ENCODE measurements at regions not wholly inside any gene's neighbourhood (a gene's known extent, or its start where the extent isn't known, plus 50 kb on each side); places are given as distances from the start of the nearest gene placed in this dataset.

DNA sequence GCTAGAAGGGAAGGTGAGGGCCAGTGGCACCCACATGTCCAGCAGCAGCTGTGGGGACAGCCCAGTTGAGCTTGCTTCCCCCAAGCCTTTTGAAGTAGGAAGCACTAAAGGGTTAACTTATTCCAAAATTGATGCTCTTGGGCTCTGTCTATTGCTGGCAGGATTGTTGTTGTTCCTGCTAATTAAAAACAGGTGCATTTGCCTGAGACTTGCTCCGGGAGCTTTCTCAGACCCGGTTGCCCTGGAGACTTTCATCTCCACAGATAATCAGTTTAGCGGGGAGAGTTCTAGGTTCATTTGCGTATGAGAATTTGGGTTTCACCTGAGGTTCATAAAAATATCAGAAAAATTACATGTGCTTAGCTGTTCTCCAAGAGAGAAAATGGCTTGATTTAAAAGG, 277.3 kb downstream of the LRATD1 start:
- Histone ChIP-seq H3K36me3 (ENCODE audit: control insufficient read depth in 2 of 4, insufficient read depth in 4 of 4, low read length in 3 of 4) (no peaks in the 10 kb centered on the region), H3K9me3 (ENCODE audit: insufficient read depth in 2 of 2, low read depth in 1 of 2, low read length in 1 of 2) (no peaks in the 10 kb centered on the region), H2AK5ac (ENCODE audit: low read depth, low read length) (no peak overlapping the region), H4K5ac (ENCODE audit: insufficient read length, low read depth, low read length) (no peak overlapping the region), H3K23me2 (ENCODE audit: low read depth, low read length) (no peaks in the 10 kb centered on the region), H2BK15ac (ENCODE audit: low read length) (no peak overlapping the region), H4K20me1 (replicated peaks in 1 of 2; ENCODE audit: control insufficient read depth in 1 of 2, insufficient read depth in 2 of 2, low read length in 2 of 2) (no peaks in the 10 kb centered on the region), H2BK120ac (replicated peaks; ENCODE audit: low read depth, low read length) (no peak overlapping the region), H4K91ac (replicated peaks; ENCODE audit: insufficient read length, low read length) (no peak overlapping the region), H3K56ac (replicated peaks; ENCODE audit: insufficient read length, low read depth, low read length) (no peak overlapping the region), H3K14ac (ENCODE audit: insufficient read length) (no peak overlapping the region), H3K4me1 (replicated peaks in 1 of 4; ENCODE audit: control insufficient read depth in 3 of 4, insufficient read depth in 4 of 4, low read length in 3 of 4) (peaks cover 0 to 6% (median 3%) of the 10 kb centered on the region in 4 experiments; a peak in 6 of 7 replicates), H2BK5ac (ENCODE audit: low read depth, low read length) (no peak overlapping the region), H3K4me3 (ENCODE audit: extremely low read depth in 1 of 4, insufficient read depth in 2 of 4, low read depth in 3 of 4, low read length in 4 of 4) (no peak overlapping the region), H2AFZ (ENCODE audit: low read length) (no peak overlapping the region), H3K18ac (ENCODE audit: extremely low read depth, low read length) (no peak overlapping the region), H3K4me2 (ENCODE audit: insufficient read depth in 1 of 2, low read depth in 2 of 2, low read length in 2 of 2) (no peak overlapping the region), H2BK12ac (ENCODE audit: low read depth, low read length) (no peak overlapping the region), H3K79me2 (ENCODE audit: control insufficient read depth in 1 of 2, insufficient read depth in 2 of 2, low read length in 2 of 2) (no peaks in the 10 kb centered on the region), H3K27ac (ENCODE audit: low read depth, low read length) (no peak overlapping the region), H2BK20ac (ENCODE audit: low read length) (no peak overlapping the region), H3K27me3 (replicated peaks in 1 of 4; ENCODE audit: control insufficient read depth in 3 of 4, extremely low read depth in 1 of 4, insufficient read depth in 3 of 4, low read length in 3 of 4) (no peaks in the 10 kb centered on the region), H3K4ac (replicated peaks; ENCODE audit: insufficient read length, low read depth, low read length) (no peak overlapping the region), H3K23ac (ENCODE audit: insufficient read length) (no peak overlapping the region), H4K8ac (ENCODE audit: extremely low read depth, insufficient read depth, low read length) (no peak overlapping the region), H3K79me1 (ENCODE audit: low read depth, low read length) (no peaks in the 10 kb centered on the region), H3K9ac (replicated peaks in 1 of 4; ENCODE audit: extremely low read depth in 1 of 4, low read depth in 3 of 4, low read length in 3 of 4) (no peak overlapping the region)
- CTCF ChIA-PET (ENCODE audit: partially characterized antibody) = interaction anchor here (0.7 to 2.0 kb wide), 8 partner anchors 11 to 1517 kb away, joined by 3 to 7 read pairs (median 3); no protein-coding TSS in a partner anchor
- POLR2A ChIA-PET (ENCODE audit: partially characterized antibody) = no interaction called here
- DNase-seq (ENCODE audit: low read depth in 1 of 2, low spot score in 2 of 2) (no peak), FAIRE-seq (no peak)
- 98% methylated on average over 4 of the region's 4 CpGs; no CpG with 5 or more reads in 1 of the 2 experiments for WGBS, 2 experiments (ENCODE audit: extremely low coverage in 1 of 2, insufficient coverage in 1 of 2, insufficient read length in 1 of 2, insufficient replicate concordance in 2 of 2, low coverage in 1 of 2, low lambda C conversion rate in 2 of 2, missing lambda C conversion rate in 1 of 2)
- TF ChIP-seq NANOG (IDR thresholded peaks at IDR 0.05; ENCODE audit: insufficient read depth, low read depth, low read length, poor library complexity, severe bottlenecking) = no peak
- TF ChIP-seq TEAD4 (IDR thresholded peaks at IDR 0.05; ENCODE audit: low read depth, low read length) = no peak
- TF ChIP-seq POU5F1 (IDR thresholded peaks at IDR 0.05; ENCODE audit: low read depth, low read length) = no peak
- TF ChIP-seq CBX8 (IDR thresholded peaks at IDR 0.05; ENCODE audit: borderline replicate concordance, low read depth, low read length) = no peak
- TF ChIP-seq PHF8 (conservative IDR thresholded peaks at IDR 0.05; ENCODE audit: low read depth, low read length) = no peak
- TF ChIP-seq JUND (IDR thresholded peaks at IDR 0.05; ENCODE audit: low read length) = no peak
- TF ChIP-seq, protein P1, sequence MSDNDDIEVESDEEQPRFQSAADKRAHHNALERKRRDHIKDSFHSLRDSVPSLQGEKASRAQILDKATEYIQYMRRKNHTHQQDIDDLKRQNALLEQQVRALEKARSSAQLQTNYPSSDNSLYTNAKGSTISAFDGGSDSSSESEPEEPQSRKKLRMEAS (IDR thresholded peaks at IDR 0.05) = no peak
- TF ChIP-seq YY1 (IDR thresholded peaks at IDR 0.05; ENCODE audit: low read depth, low read length) = no peak
- TF ChIP-seq RFX5 (IDR thresholded peaks at IDR 0.05; ENCODE audit: borderline replicate concordance, low read depth, low read length) = no peak
